ENCODE measurements at regions not wholly inside any gene's neighbourhood (a gene's known extent, or its start where the extent isn't known, plus 50 kb on each side); places are given as distances from the start of the nearest gene placed in this dataset.

- TF ChIP-seq CTCF (optimal IDR thresholded peaks at IDR 0.05 in 1 of 3, IDR thresholded peaks at IDR 0.05 in 1 of 3, conservative IDR thresholded peaks at IDR 0.05 in 1 of 3; ENCODE audit: extremely low read depth in 1 of 3, insufficient read depth in 2 of 3, low read length in 3 of 3) (no peak), EZH2 (IDR thresholded peaks at IDR 0.05; ENCODE audit: low read length) (no peak)
- Histone ChIP-seq H3K27ac (ENCODE audit: control insufficient read depth, insufficient read depth, low read length) (no peak overlapping the region), H2AFZ (ENCODE audit: control insufficient read depth, low read length) (no peak overlapping the region), H3K4me2 (ENCODE audit: control insufficient read depth, extremely low read depth, insufficient read depth, low read depth, low read length) (no peak overlapping the region), H3K9ac (ENCODE audit: control insufficient read depth, extremely low read depth, insufficient read depth, low read length) (no peak overlapping the region), H3K4me3 (ENCODE audit: control insufficient read depth in 2 of 3, extremely low read depth in 1 of 3, insufficient read depth in 2 of 3, low read depth in 1 of 3, low read length in 3 of 3) (no peak overlapping the region), H3K79me2 (ENCODE audit: control insufficient read depth, insufficient read depth, low read length) (no peaks in the 10 kb centered on the region), H3K9me3 (ENCODE audit: control insufficient read depth, low read depth, low read length) (no peaks in the 10 kb centered on the region), H3K27me3 (ENCODE audit: control insufficient read depth, extremely low read depth, insufficient read depth, low read length) (no peaks in the 10 kb centered on the region), H3K4me1 (ENCODE audit: control insufficient read depth, extremely low read depth, insufficient read depth, low read length) (no peaks in the 10 kb centered on the region), H3K36me3 (ENCODE audit: control insufficient read depth in 2 of 2, extremely low read depth in 1 of 2, insufficient read depth in 2 of 2, low read length in 2 of 2) (no peaks in the 10 kb centered on the region), H3K9me1 (ENCODE audit: control insufficient read depth, extremely low read depth, insufficient read depth, low read length) (no peaks in the 10 kb centered on the region), H4K20me1 (ENCODE audit: control insufficient read depth, extremely low read depth, insufficient read depth, low read length) (no peaks in the 10 kb centered on the region)
- no peak for DNase-seq (ENCODE audit: low read depth, low spot score)
- dilution Hi-C loops (cut with MboI; ENCODE audit: extremely low pct_ligation_motif_present, low sequenced_read_pairs) = no loop called here
- no peak for FAIRE-seq
These were observed 411.9 kb upstream of the ZNF804A start for GRCh38 chr2:184186436-184186835.

GRCh38 chr2:184187421-184187971, 410.8 kb upstream of the ZNF804A start:
- Histone ChIP-seq H3K9me3 (ENCODE audit: control insufficient read depth, low read depth, low read length) (no peaks in the 10 kb centered on the region), H3K36me3 (ENCODE audit: control insufficient read depth in 2 of 2, extremely low read depth in 1 of 2, insufficient read depth in 2 of 2, low read length in 2 of 2) (no peaks in the 10 kb centered on the region), H4K20me1 (ENCODE audit: control insufficient read depth, extremely low read depth, insufficient read depth, low read length) (no peaks in the 10 kb centered on the region), H3K27ac (ENCODE audit: control insufficient read depth, insufficient read depth, low read length) (no peak overlapping the region), H3K9ac (ENCODE audit: control insufficient read depth, extremely low read depth, insufficient read depth, low read length) (no peak overlapping the region), H3K27me3 (ENCODE audit: control insufficient read depth, extremely low read depth, insufficient read depth, low read length) (no peaks in the 10 kb centered on the region), H3K79me2 (ENCODE audit: control insufficient read depth, insufficient read depth, low read length) (no peaks in the 10 kb centered on the region), H3K4me2 (ENCODE audit: control insufficient read depth, extremely low read depth, insufficient read depth, low read depth, low read length) (no peak overlapping the region), H3K4me3 (ENCODE audit: control insufficient read depth in 2 of 3, extremely low read depth in 1 of 3, insufficient read depth in 2 of 3, low read depth in 1 of 3, low read length in 3 of 3) (no peak overlapping the region), H2AFZ (ENCODE audit: control insufficient read depth, low read length) (no peak overlapping the region), H3K9me1 (ENCODE audit: control insufficient read depth, extremely low read depth, insufficient read depth, low read length) (no peaks in the 10 kb centered on the region), H3K4me1 (ENCODE audit: control insufficient read depth, extremely low read depth, insufficient read depth, low read length) (no peaks in the 10 kb centered on the region)
- no peak for FAIRE-seq
- dilution Hi-C loops (cut with MboI; ENCODE audit: extremely low pct_ligation_motif_present, low sequenced_read_pairs) = no loop called here
- TF ChIP-seq CTCF (optimal IDR thresholded peaks at IDR 0.05 in 1 of 3, IDR thresholded peaks at IDR 0.05 in 1 of 3, conservative IDR thresholded peaks at IDR 0.05 in 1 of 3; ENCODE audit: extremely low read depth in 1 of 3, insufficient read depth in 2 of 3, low read length in 3 of 3) = no peak
- no peak for TF ChIP-seq EZH2 (IDR thresholded peaks at IDR 0.05; ENCODE audit: low read length)
- no peak for DNase-seq (ENCODE audit: low read depth, low spot score)

Data from keratinocyte (primary cell).